ENCODE measurements at regions not wholly inside any gene's neighbourhood (a gene's known extent, or its start where the extent isn't known, plus 50 kb on each side); places are given as distances from the start of the nearest gene placed in this dataset.

GRCh38 chr6:98560418-98560817 lies 274.0 kb upstream of the POU3F2 start:
- Histone ChIP-seq H3K27ac (ENCODE audit: low read depth in 1 of 2, low read length in 2 of 2) (no peak overlapping the region), H3K9me3 (ENCODE audit: control insufficient read depth, low read length) (no peaks in the 10 kb centered on the region), H3K27me3 (ENCODE audit: control insufficient read depth in 1 of 2, insufficient read depth in 2 of 2, low read length in 1 of 2) (no peaks in the 10 kb centered on the region), H3K4me1 (ENCODE audit: control insufficient read depth in 1 of 2, insufficient read depth in 2 of 2, low read length in 2 of 2) (no peaks in the 10 kb centered on the region), H3K36me3 (ENCODE audit: control insufficient read depth in 1 of 2, insufficient read depth in 2 of 2, low read length in 1 of 2) (no peaks in the 10 kb centered on the region), H3K4me3 (ENCODE audit: low read length in 2 of 2) (no peak overlapping the region)
- intact Hi-C loops (cut with DNase I) = no loop called here
- DNase-seq (no peak), ATAC-seq (ENCODE audit: low FRiP score) (no peak)
- 68 to 83% methylated on average over 2 of the region's 2 CpGs for WGBS, 2 donors

GRCh38 chr6:98560841-98561240 lies 273.5 kb upstream of the POU3F2 start:
- no peak overlapping the region for H3K4me3 ChIP-seq (ENCODE audit: low read length in 2 of 2)
- H3K27me3 ChIP-seq (ENCODE audit: control insufficient read depth in 1 of 2, insufficient read depth in 2 of 2, low read length in 1 of 2) = no peaks in the 10 kb centered on the region
- H3K9me3 ChIP-seq (ENCODE audit: control insufficient read depth, low read length) = no peaks in the 10 kb centered on the region
- H3K4me1 ChIP-seq (ENCODE audit: control insufficient read depth in 1 of 2, insufficient read depth in 2 of 2, low read length in 2 of 2) = no peaks in the 10 kb centered on the region
- WGBS, 2 donors = 66 to 78% methylated on average over 5 of the region's 5 CpGs
- intact Hi-C loops (cut with DNase I) = no loop called here
- H3K27ac ChIP-seq (ENCODE audit: low read depth in 1 of 2, low read length in 2 of 2) = no peak overlapping the region
- ATAC-seq (ENCODE audit: low FRiP score) (no peak), DNase-seq (no peak)
- no peaks in the 10 kb centered on the region for H3K36me3 ChIP-seq (ENCODE audit: control insufficient read depth in 1 of 2, insufficient read depth in 2 of 2, low read length in 1 of 2)

GRCh38 chr6:98566126-98566525 lies 268.2 kb upstream of the POU3F2 start:
- Histone ChIP-seq H3K4me1 (ENCODE audit: control insufficient read depth in 1 of 2, insufficient read depth in 2 of 2, low read length in 2 of 2) (no peaks in the 10 kb centered on the region), H3K36me3 (ENCODE audit: control insufficient read depth in 1 of 2, insufficient read depth in 2 of 2, low read length in 1 of 2) (no peaks in the 10 kb centered on the region), H3K9me3 (ENCODE audit: control insufficient read depth, low read length) (no peaks in the 10 kb centered on the region), H3K27ac (ENCODE audit: low read depth in 1 of 2, low read length in 2 of 2) (no peak overlapping the region), H3K27me3 (ENCODE audit: control insufficient read depth in 1 of 2, insufficient read depth in 2 of 2, low read length in 1 of 2) (peaks cover 0 to 2% of the 10 kb centered on the region in 2 donors), H3K4me3 (ENCODE audit: low read length in 2 of 2) (no peak overlapping the region)
- DNase-seq = no peak
- intact Hi-C loops (cut with DNase I) = no loop called here
- WGBS, 2 donors = 41 to 52% methylated on average over 1 of the region's 1 CpG
- no peak for ATAC-seq (ENCODE audit: low FRiP score)

- DNase-seq = no peak
- no peaks in the 10 kb centered on the region for H3K9me3 ChIP-seq (ENCODE audit: control insufficient read depth, low read length)
- H3K27ac ChIP-seq (ENCODE audit: low read depth in 1 of 2, low read length in 2 of 2) = no peak overlapping the region
- no peak overlapping the region for H3K4me3 ChIP-seq (ENCODE audit: low read length in 2 of 2)
- intact Hi-C loops (cut with DNase I) = no loop called here
- no peaks in the 10 kb centered on the region for H3K4me1 ChIP-seq (ENCODE audit: control insufficient read depth in 1 of 2, insufficient read depth in 2 of 2, low read length in 2 of 2)
- H3K27me3 ChIP-seq (ENCODE audit: control insufficient read depth in 1 of 2, insufficient read depth in 2 of 2, low read length in 1 of 2) = peaks cover 0 to 2% of the 10 kb centered on the region in 2 donors
- no peak for ATAC-seq (ENCODE audit: low FRiP score)
- no peaks in the 10 kb centered on the region for H3K36me3 ChIP-seq (ENCODE audit: control insufficient read depth in 1 of 2, insufficient read depth in 2 of 2, low read length in 1 of 2)
- WGBS, 2 donors = 46 to 69% methylated on average over 1 of the region's 1 CpG
Measured at GRCh38 chr6:98572579-98572978, 261.8 kb upstream of the POU3F2 start.

GRCh38 chr6:98574984-98575383 lies 259.4 kb upstream of the POU3F2 start:
- peaks cover 0 to 2% of the 10 kb centered on the region in 2 donors for H3K27me3 ChIP-seq (ENCODE audit: control insufficient read depth in 1 of 2, insufficient read depth in 2 of 2, low read length in 1 of 2)
- no peaks in the 10 kb centered on the region for H3K4me1 ChIP-seq (ENCODE audit: control insufficient read depth in 1 of 2, insufficient read depth in 2 of 2, low read length in 2 of 2)
- intact Hi-C loops (cut with DNase I) = no loop called here
- ATAC-seq (ENCODE audit: low FRiP score) (no peak), DNase-seq (no peak)
- H3K27ac ChIP-seq (ENCODE audit: low read depth in 1 of 2, low read length in 2 of 2) = no peak overlapping the region
- H3K36me3 ChIP-seq (ENCODE audit: control insufficient read depth in 1 of 2, insufficient read depth in 2 of 2, low read length in 1 of 2) = no peaks in the 10 kb centered on the region
- H3K9me3 ChIP-seq (ENCODE audit: control insufficient read depth, low read length) = no peaks in the 10 kb centered on the region
- H3K4me3 ChIP-seq (ENCODE audit: low read length in 2 of 2) = no peak overlapping the region
- 39 to 41% methylated on average over 5 of the region's 5 CpGs for WGBS, 2 donors

- intact Hi-C loops (cut with DNase I) = no loop called here
- Histone ChIP-seq H3K36me3 (ENCODE audit: control insufficient read depth in 1 of 2, insufficient read depth in 2 of 2, low read length in 1 of 2) (no peaks in the 10 kb centered on the region), H3K4me3 (ENCODE audit: low read length in 2 of 2) (no peak overlapping the region), H3K4me1 (ENCODE audit: control insufficient read depth in 1 of 2, insufficient read depth in 2 of 2, low read length in 2 of 2) (no peaks in the 10 kb centered on the region), H3K27me3 (ENCODE audit: control insufficient read depth in 1 of 2, insufficient read depth in 2 of 2, low read length in 1 of 2) (peaks cover 0 to 2% of the 10 kb centered on the region in 2 donors), H3K27ac (ENCODE audit: low read depth in 1 of 2, low read length in 2 of 2) (no peak overlapping the region), H3K9me3 (ENCODE audit: control insufficient read depth, low read length) (no peaks in the 10 kb centered on the region)
- no peak for ATAC-seq (ENCODE audit: low FRiP score)
- no peak for DNase-seq
Measured at GRCh38 chr6:98576791-98577190, 257.6 kb upstream of the POU3F2 start.

GRCh38 chr6:98578016-98578415 lies 256.4 kb upstream of the POU3F2 start:
- 51 to 63% methylated on average over 1 of the region's 1 CpG for WGBS, 2 donors
- Histone ChIP-seq H3K4me1 (ENCODE audit: control insufficient read depth in 1 of 2, insufficient read depth in 2 of 2, low read length in 2 of 2) (no peaks in the 10 kb centered on the region), H3K27ac (ENCODE audit: low read depth in 1 of 2, low read length in 2 of 2) (no peak overlapping the region), H3K4me3 (ENCODE audit: low read length in 2 of 2) (no peak overlapping the region), H3K9me3 (ENCODE audit: control insufficient read depth, low read length) (no peaks in the 10 kb centered on the region), H3K36me3 (ENCODE audit: control insufficient read depth in 1 of 2, insufficient read depth in 2 of 2, low read length in 1 of 2) (no peaks in the 10 kb centered on the region), H3K27me3 (ENCODE audit: control insufficient read depth in 1 of 2, insufficient read depth in 2 of 2, low read length in 1 of 2) (peaks cover 0 to 2% of the 10 kb centered on the region in 2 donors)
- no peak for DNase-seq
- intact Hi-C loops (cut with DNase I) = no loop called here
- no peak for ATAC-seq (ENCODE audit: low FRiP score)

GRCh38 chr6:98579079-98579478 lies 255.3 kb upstream of the POU3F2 start:
- no peak overlapping the region for H3K27ac ChIP-seq (ENCODE audit: low read depth in 1 of 2, low read length in 2 of 2)
- WGBS, 2 donors = 81 to 82% methylated on average over 1 of the region's 1 CpG
- H3K4me1 ChIP-seq (ENCODE audit: control insufficient read depth in 1 of 2, insufficient read depth in 2 of 2, low read length in 2 of 2) = no peaks in the 10 kb centered on the region
- no peak overlapping the region for H3K4me3 ChIP-seq (ENCODE audit: low read length in 2 of 2)
- H3K9me3 ChIP-seq (ENCODE audit: control insufficient read depth, low read length) = no peaks in the 10 kb centered on the region
- intact Hi-C loops (cut with DNase I) = no loop called here
- peaks cover 0 to 2% of the 10 kb centered on the region in 2 donors for H3K27me3 ChIP-seq (ENCODE audit: control insufficient read depth in 1 of 2, insufficient read depth in 2 of 2, low read length in 1 of 2)
- DNase-seq = no peak
- no peak for ATAC-seq (ENCODE audit: low FRiP score)
- no peaks in the 10 kb centered on the region for H3K36me3 ChIP-seq (ENCODE audit: control insufficient read depth in 1 of 2, insufficient read depth in 2 of 2, low read length in 1 of 2)

GRCh38 chr6:98579941-98580340 lies 254.4 kb upstream of the POU3F2 start:
- ATAC-seq (ENCODE audit: low FRiP score) (no peak), DNase-seq (no peak)
- Histone ChIP-seq H3K27me3 (ENCODE audit: control insufficient read depth in 1 of 2, insufficient read depth in 2 of 2, low read length in 1 of 2) (peaks cover 0 to 2% of the 10 kb centered on the region in 2 donors), H3K4me3 (ENCODE audit: low read length in 2 of 2) (no peak overlapping the region), H3K4me1 (ENCODE audit: control insufficient read depth in 1 of 2, insufficient read depth in 2 of 2, low read length in 2 of 2) (no peaks in the 10 kb centered on the region), H3K27ac (ENCODE audit: low read depth in 1 of 2, low read length in 2 of 2) (no peak overlapping the region), H3K36me3 (ENCODE audit: control insufficient read depth in 1 of 2, insufficient read depth in 2 of 2, low read length in 1 of 2) (no peaks in the 10 kb centered on the region), H3K9me3 (ENCODE audit: control insufficient read depth, low read length) (no peaks in the 10 kb centered on the region)
- 24 to 36% methylated on average over 1 of the region's 1 CpG for WGBS, 2 donors
- intact Hi-C loops (cut with DNase I) = no loop called here

Measured in aorta (tissue), 5 donors.